Neural progenitor cell (in vitro differentiated cells): ENCODE measurements at regions not wholly inside any gene's neighbourhood (a gene's known extent, or its start where the extent isn't known, plus 50 kb on each side); places are given as distances from the start of the nearest gene placed in this dataset.

Experiments used
- CTCF ChIP-seq: fragments of 200-600 bp; sonication (generic); IDR thresholded peaks from 2 replicates; pipeline ENCODE4 v1.5.1; 2017; ENCODE audit warnings: antibody characterized with exemption, mild to moderate bottlenecking
- EZH2 ChIP-seq: fragments of 200-600 bp; sonication (generic); IDR thresholded peaks from 2 replicates; pipeline ENCODE4 v1.6.1; 2017; ENCODE audit warnings: antibody characterized with exemption, mild to moderate bottlenecking, moderate library complexity

GRCh38 chr4:124035364-124036041 is 638.9 kb downstream of the SPRY1 start:
- TF ChIP-seq CTCF (no peak), EZH2 (no peak)
